ENCODE measurements at regions not wholly inside any gene's neighbourhood (a gene's known extent, or its start where the extent isn't known, plus 50 kb on each side); places are given as distances from the start of the nearest gene placed in this dataset.
"Not testable (repeated sequence)": the region's sequence is repeated elsewhere in the genome, so short reads cannot be mapped to it uniquely, and the experiment has no call there.

GRCh38 chr2:192391041-192391440 is 196.3 kb upstream of the TMEFF2 start:
- Histone ChIP-seq H2AFZ (no peak overlapping the region), H3K79me2 (ENCODE audit: low read depth) (no peaks in the 10 kb centered on the region), H3K9me3 (ENCODE audit: insufficient read depth, low read depth) (no peaks in the 10 kb centered on the region), H3K9me2 (ENCODE audit: insufficient read depth) (no peaks in the 10 kb centered on the region), H3K36me3 (ENCODE audit: low read depth) (no peaks in the 10 kb centered on the region), H3K4me1 (replicated peaks; ENCODE audit: insufficient read depth) (no peaks in the 10 kb centered on the region), H3F3A (ENCODE audit: insufficient read depth, low read depth) (no peaks in the 10 kb centered on the region), H3K4me3 (no peak overlapping the region), H3K4me2 (no peak overlapping the region), H4K20me1 (ENCODE audit: insufficient read depth) (no peaks in the 10 kb centered on the region), H3K27me3 (ENCODE audit: insufficient read depth, low read depth) (no peaks in the 10 kb centered on the region), H3K27ac (no peak overlapping the region)
- ChIA-PET POLR2A (ENCODE audit: unreplicated experiment) (no interaction called here), CTCF (no interaction called here)
- no peak for DNase-seq
- intact Hi-C loops (cut with micrococcal nuclease; ENCODE audit: unreplicated experiment): no loop called here
- BruUV-seq (replicated peaks): no TSS peak
- TF ChIP-seq CTCF (conservative IDR thresholded peaks at IDR 0.05) (no peak), EZH2 (IDR thresholded peaks at IDR 0.05; ENCODE audit: low read depth) (no peak)

- H3K9me3 ChIP-seq (ENCODE audit: insufficient read depth, low read depth): no peaks in the 10 kb centered on the region
- H3K4me2 ChIP-seq: no peak overlapping the region
- H2AFZ ChIP-seq: no peak overlapping the region
- ChIA-PET POLR2A (ENCODE audit: unreplicated experiment) (no interaction called here), CTCF (no interaction called here)
- TF ChIP-seq CTCF (conservative IDR thresholded peaks at IDR 0.05) (no peak), EZH2 (IDR thresholded peaks at IDR 0.05; ENCODE audit: low read depth) (no peak)
- H3K79me2 ChIP-seq (ENCODE audit: low read depth): no peaks in the 10 kb centered on the region
- no peaks in the 10 kb centered on the region for H3K4me1 ChIP-seq (replicated peaks; ENCODE audit: insufficient read depth)
- no peaks in the 10 kb centered on the region for H3K27me3 ChIP-seq (ENCODE audit: insufficient read depth, low read depth)
- no peaks in the 10 kb centered on the region for H4K20me1 ChIP-seq (ENCODE audit: insufficient read depth)
- no peaks in the 10 kb centered on the region for H3K9me2 ChIP-seq (ENCODE audit: insufficient read depth)
- no peak overlapping the region for H3K27ac ChIP-seq
- no peak overlapping the region for H3K4me3 ChIP-seq
- no TSS peak for BruUV-seq (replicated peaks)
- DNase-seq: no peak
- H3F3A ChIP-seq (ENCODE audit: insufficient read depth, low read depth): no peaks in the 10 kb centered on the region
- H3K36me3 ChIP-seq (ENCODE audit: low read depth): no peaks in the 10 kb centered on the region
- intact Hi-C loops (cut with micrococcal nuclease; ENCODE audit: unreplicated experiment): no loop called here
Observed at GRCh38 chr2:192390401-192390800, 195.7 kb upstream of the TMEFF2 start.

GRCh38 chr2:192384191-192384590 is 189.5 kb upstream of the TMEFF2 start:
- H3K27me3 ChIP-seq (ENCODE audit: insufficient read depth, low read depth); POLR2A ChIA-PET (ENCODE audit: unreplicated experiment); H3K79me2 ChIP-seq (ENCODE audit: low read depth); H4K20me1 ChIP-seq (ENCODE audit: insufficient read depth); H3K36me3 ChIP-seq (ENCODE audit: low read depth); H3K4me3 ChIP-seq; H3F3A ChIP-seq (ENCODE audit: insufficient read depth, low read depth); H3K4me2 ChIP-seq; H2AFZ ChIP-seq; H3K9me3 ChIP-seq (ENCODE audit: insufficient read depth, low read depth); H3K9me2 ChIP-seq (ENCODE audit: insufficient read depth); BruUV-seq (replicated peaks); CTCF ChIA-PET; intact Hi-C loops (cut with micrococcal nuclease; ENCODE audit: unreplicated experiment); H3K4me1 ChIP-seq (replicated peaks; ENCODE audit: insufficient read depth); H3K27ac ChIP-seq; DNase-seq: not testable (repeated sequence)

GRCh38 chr2:192381082-192381481 is 186.3 kb upstream of the TMEFF2 start:
- intact Hi-C loops (cut with micrococcal nuclease; ENCODE audit: unreplicated experiment): no loop called here
- Histone ChIP-seq H3K4me1 (replicated peaks; ENCODE audit: insufficient read depth) (no peaks in the 10 kb centered on the region), H3K9me2 (ENCODE audit: insufficient read depth) (no peaks in the 10 kb centered on the region), H3K79me2 (ENCODE audit: low read depth) (no peaks in the 10 kb centered on the region), H3F3A (ENCODE audit: insufficient read depth, low read depth) (no peaks in the 10 kb centered on the region), H3K27me3 (ENCODE audit: insufficient read depth, low read depth) (no peaks in the 10 kb centered on the region), H3K27ac (no peak overlapping the region), H2AFZ (no peak overlapping the region), H3K4me2 (no peak overlapping the region), H3K9me3 (ENCODE audit: insufficient read depth, low read depth) (no peaks in the 10 kb centered on the region), H4K20me1 (ENCODE audit: insufficient read depth) (no peaks in the 10 kb centered on the region), H3K4me3 (no peak overlapping the region), H3K36me3 (ENCODE audit: low read depth) (no peaks in the 10 kb centered on the region)
- no peak for DNase-seq
- BruUV-seq (replicated peaks): no TSS peak
- TF ChIP-seq CTCF (conservative IDR thresholded peaks at IDR 0.05) (no peak), EZH2 (IDR thresholded peaks at IDR 0.05; ENCODE audit: low read depth) (no peak)
- CTCF ChIA-PET: no interaction called here
- POLR2A ChIA-PET (ENCODE audit: unreplicated experiment): no interaction called here

Measured in PC-9 (cell line).